Testis (tissue), 2 donors: ENCODE measurements at regions not wholly inside any gene's neighbourhood (a gene's known extent, or its start where the extent isn't known, plus 50 kb on each side); places are given as distances from the start of the nearest gene placed in this dataset.

ENCODE experiments used
- DNase-seq: peaks from one replicate; pipeline ENCODE4 v3.0.0-alpha.2; 2019
- H3K27ac ChIP-seq, 2 donors: fragments of 200-600 bp; sonication (generic); one replicate each; pipeline ENCODE4 v1.5.1; 2019
- H3K27me3 ChIP-seq: fragments of 200-600 bp; sonication (generic); one replicate; pipeline ENCODE4 v1.5.1; 2019
- H3K36me3 ChIP-seq: fragments of 200-600 bp; sonication (generic); one replicate; pipeline ENCODE4 v1.5.1; 2017; ENCODE audit warnings: low read depth; ENCODE audit errors: missing control alignments
- H3K4me1 ChIP-seq: fragments of 200-600 bp; sonication (generic); one replicate; pipeline ENCODE4 v1.5.1; 2019
- H3K4me3 ChIP-seq, 2 donors: fragments of 200-600 bp; sonication (generic); one replicate each; pipeline ENCODE4 v1.5.1; 2017 to 2019
- H3K9me3 ChIP-seq: fragments of 200-600 bp; sonication (generic); one replicate; pipeline ENCODE4 v1.5.1; 2017
- POLR2A ChIP-seq: fragments of 450-650 bp; IDR thresholded peaks from one replicate; pipeline ENCODE4 v1.6.1; 2017; ENCODE audit warnings: antibody characterized with exemption, mild to moderate bottlenecking, moderate library complexity
- WGBS, 2 donors: methylation state at CpG; one replicate each; pipeline ENCODE4 v1.1.5; 2018; 5-methylcytosine and 5-hydroxymethylcytosine counted together
- intact Hi-C: fragments of 100-400 bp; cut with DNase I; formaldehyde crosslinking; loops from one replicate; pipeline ENCODE4 v1.15.1; 2023; ENCODE audit warnings: low total_unique reads
- TF ChIP-seq, protein P1 (sequence below), 3 experiments: fragments of 450-650 bp in 2 of 3; fragments of 200-600 bp in 1 of 3; sonication (generic) in 1 of 3; IDR thresholded peaks; one replicate each; pipeline ENCODE4 v1.5.1; 2016 to 2019; ENCODE audit warnings: antibody characterized with exemption in 3 of 3, mild to moderate bottlenecking in 2 of 3, moderate library complexity in 1 of 3

DNA sequence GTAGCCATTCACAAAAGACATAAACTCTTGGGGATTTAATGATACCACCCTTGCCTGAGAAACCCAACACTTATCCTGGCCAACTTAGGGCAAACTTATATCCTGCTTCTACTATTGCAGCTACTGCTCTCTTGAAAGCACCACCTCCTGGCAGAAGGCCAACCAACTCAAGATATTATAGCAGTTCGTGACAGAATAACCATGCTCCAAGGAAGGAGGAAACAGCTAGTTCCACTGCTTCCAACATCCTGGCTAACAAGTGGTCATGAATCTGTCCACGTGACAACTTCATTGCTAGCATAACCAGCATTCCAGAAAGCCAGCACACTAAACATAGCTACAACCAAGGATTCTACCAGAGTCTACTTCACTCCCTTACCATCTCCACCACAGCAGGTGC is 1037.5 kb downstream of the TBL1XR1 start:
- no peaks in the 10 kb centered on the region for H3K4me1 ChIP-seq
- intact Hi-C loops: no loop called here
- H3K36me3 ChIP-seq: no peaks in the 10 kb centered on the region
- TF ChIP-seq, protein P1, sequence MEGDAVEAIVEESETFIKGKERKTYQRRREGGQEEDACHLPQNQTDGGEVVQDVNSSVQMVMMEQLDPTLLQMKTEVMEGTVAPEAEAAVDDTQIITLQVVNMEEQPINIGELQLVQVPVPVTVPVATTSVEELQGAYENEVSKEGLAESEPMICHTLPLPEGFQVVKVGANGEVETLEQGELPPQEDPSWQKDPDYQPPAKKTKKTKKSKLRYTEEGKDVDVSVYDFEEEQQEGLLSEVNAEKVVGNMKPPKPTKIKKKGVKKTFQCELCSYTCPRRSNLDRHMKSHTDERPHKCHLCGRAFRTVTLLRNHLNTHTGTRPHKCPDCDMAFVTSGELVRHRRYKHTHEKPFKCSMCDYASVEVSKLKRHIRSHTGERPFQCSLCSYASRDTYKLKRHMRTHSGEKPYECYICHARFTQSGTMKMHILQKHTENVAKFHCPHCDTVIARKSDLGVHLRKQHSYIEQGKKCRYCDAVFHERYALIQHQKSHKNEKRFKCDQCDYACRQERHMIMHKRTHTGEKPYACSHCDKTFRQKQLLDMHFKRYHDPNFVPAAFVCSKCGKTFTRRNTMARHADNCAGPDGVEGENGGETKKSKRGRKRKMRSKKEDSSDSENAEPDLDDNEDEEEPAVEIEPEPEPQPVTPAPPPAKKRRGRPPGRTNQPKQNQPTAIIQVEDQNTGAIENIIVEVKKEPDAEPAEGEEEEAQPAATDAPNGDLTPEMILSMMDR (IDR thresholded peaks at IDR 0.05): no peak
- no peak for TF ChIP-seq POLR2A
- DNase-seq: no peak
- H3K27ac ChIP-seq: no peak overlapping the region
- H3K9me3 ChIP-seq: no peaks in the 10 kb centered on the region
- H3K4me3 ChIP-seq: no peak overlapping the region
- WGBS, 2 donors: 83 to 90% methylated on average over 2 of the region's 2 CpGs
- H3K27me3 ChIP-seq: no peaks in the 10 kb centered on the region

DNA sequence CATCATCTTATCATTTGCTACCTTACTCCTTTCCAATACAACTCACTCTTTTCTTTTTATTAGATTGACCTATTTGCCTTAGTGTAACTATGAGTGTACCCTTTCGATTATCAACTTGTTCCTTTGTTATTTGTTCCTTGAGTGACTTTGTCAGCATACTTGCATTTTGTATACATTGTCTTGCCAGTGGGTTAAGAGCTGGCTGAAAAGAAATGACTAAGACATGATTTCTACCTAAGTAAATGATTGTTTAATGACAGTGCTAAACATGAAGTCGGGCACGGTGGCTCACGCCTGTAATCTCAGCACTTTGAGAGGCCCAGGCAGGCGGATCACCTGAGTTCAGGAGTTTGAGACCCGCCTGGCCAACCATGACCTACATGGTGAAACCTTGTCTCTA is 1042.3 kb downstream of the TBL1XR1 start:
- no peak for DNase-seq
- Histone ChIP-seq H3K36me3 (no peaks in the 10 kb centered on the region), H3K9me3 (no peaks in the 10 kb centered on the region), H3K4me1 (no peaks in the 10 kb centered on the region), H3K27me3 (no peaks in the 10 kb centered on the region), H3K4me3 (no peak overlapping the region), H3K27ac (no peak overlapping the region)
- 89 to 90% methylated on average over 6 of the region's 6 CpGs for WGBS, 2 donors
- intact Hi-C loops: no loop called here
- TF ChIP-seq, protein P1 (IDR thresholded peaks at IDR 0.05): no peak

DNA sequence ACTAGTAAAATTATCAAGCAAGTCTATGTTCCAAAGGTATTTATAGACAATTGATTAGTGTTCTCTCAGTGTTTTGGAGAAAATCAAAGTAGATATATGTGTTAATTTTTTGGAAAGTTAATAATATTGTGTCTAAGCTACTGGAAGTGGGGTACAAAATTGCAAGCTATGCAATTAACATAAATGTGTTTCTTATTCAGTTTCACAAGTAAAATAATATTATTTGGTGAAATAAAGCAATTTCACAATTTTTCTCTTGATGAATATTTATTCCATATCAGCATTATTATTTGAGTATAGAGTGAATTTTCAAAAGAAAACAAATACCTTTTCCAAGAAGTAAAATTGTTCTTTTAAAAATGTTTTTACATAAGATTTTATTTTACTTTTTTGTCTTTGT is 1047.7 kb downstream of the TBL1XR1 start:
- Histone ChIP-seq H3K27me3 (no peaks in the 10 kb centered on the region), H3K4me3 (no peak overlapping the region), H3K36me3 (no peaks in the 10 kb centered on the region), H3K4me1 (no peaks in the 10 kb centered on the region), H3K27ac (no peak overlapping the region), H3K9me3 (no peaks in the 10 kb centered on the region)
- TF ChIP-seq POLR2A: no peak
- TF ChIP-seq, protein P1 (IDR thresholded peaks at IDR 0.05): no peak
- no peak for DNase-seq
- intact Hi-C loops: no loop called here

DNA sequence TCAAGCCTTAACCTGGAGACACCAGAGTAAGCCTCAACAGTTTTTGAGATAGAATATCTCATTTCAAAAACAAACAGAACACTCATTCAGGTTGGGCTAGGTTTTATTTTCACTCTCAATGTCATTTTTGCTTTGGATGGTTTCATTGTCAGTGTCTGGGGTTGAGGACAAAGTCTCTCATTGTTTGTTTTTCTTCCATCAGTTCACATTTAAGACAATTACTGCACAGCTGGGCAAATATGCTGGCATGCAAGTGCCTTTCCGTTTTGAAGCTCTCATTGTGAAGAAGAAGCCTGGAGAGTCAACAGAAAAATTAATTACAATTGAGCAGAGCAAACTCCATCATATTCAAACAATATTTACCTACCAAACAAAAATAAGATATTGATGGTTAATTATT is 1050.0 kb downstream of the TBL1XR1 start:
- H3K9me3 ChIP-seq: no peaks in the 10 kb centered on the region
- WGBS, 2 donors: 53 to 71% methylated on average over 1 of the region's 1 CpG
- no peak overlapping the region for H3K4me3 ChIP-seq
- no peaks in the 10 kb centered on the region for H3K36me3 ChIP-seq
- TF ChIP-seq POLR2A: no peak
- TF ChIP-seq, protein P1 (IDR thresholded peaks at IDR 0.05): no peak
- H3K27me3 ChIP-seq: no peaks in the 10 kb centered on the region
- no peak for DNase-seq
- H3K4me1 ChIP-seq: no peaks in the 10 kb centered on the region
- intact Hi-C loops: no loop called here
- H3K27ac ChIP-seq: no peak overlapping the region

DNA sequence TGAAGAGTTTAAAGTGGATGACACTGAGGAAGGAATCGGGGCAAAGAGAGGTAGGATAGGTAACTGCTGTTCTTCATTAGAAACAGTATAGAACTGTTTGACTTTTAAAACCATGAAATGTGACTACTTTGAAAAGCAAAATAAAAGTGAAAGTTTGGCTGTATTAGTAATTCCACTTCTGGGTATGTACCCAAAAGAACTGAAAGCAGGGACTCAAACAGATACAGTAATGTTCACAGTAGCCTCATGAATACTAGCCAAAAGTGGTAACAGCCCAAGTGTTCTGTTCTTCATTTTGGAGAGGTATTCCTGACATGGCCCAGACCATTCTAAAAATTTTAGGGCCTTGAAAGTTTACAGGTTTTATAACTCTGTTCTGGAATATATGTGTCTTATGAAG is 1055.4 kb downstream of the TBL1XR1 start:
- 94 to 98% methylated on average over 1 of the region's 1 CpG for WGBS, 2 donors
- Histone ChIP-seq H3K27me3 (no peaks in the 10 kb centered on the region), H3K4me3 (no peak overlapping the region), H3K27ac (no peak overlapping the region), H3K36me3 (no peaks in the 10 kb centered on the region), H3K4me1 (no peaks in the 10 kb centered on the region), H3K9me3 (no peaks in the 10 kb centered on the region)
- TF ChIP-seq, protein P1 (IDR thresholded peaks at IDR 0.05): no peak
- TF ChIP-seq POLR2A: no peak
- intact Hi-C loops: no loop called here
- no peak for DNase-seq
